Urothelium cell line (cell line): ENCODE measurements at regions not wholly inside any gene's neighbourhood (a gene's known extent, or its start where the extent isn't known, plus 50 kb on each side); places are given as distances from the start of the nearest gene placed in this dataset.

Experiments
- DNase-seq: peaks from one replicate; pipeline ENCODE4 v3.0.0; 2011; ENCODE audit warnings: low spot score, mixed read lengths
- FAIRE-seq: peaks from 2 replicates; lab custom pipeline; 2011; peaks lifted over from hg19 to GRCh38; lab: Jason Lieb, UNC

GRCh38 chr2:120401275-120402066, 55.5 kb downstream of the INHBB start:
- FAIRE-seq (peak; percentile 37), DNase-seq (no peak)

- FAIRE-seq (no peak), DNase-seq (no peak)
Measured at GRCh38 chr2:120402067-120402433, 56.1 kb downstream of the INHBB start.

- DNase-seq (no peak), FAIRE-seq (no peak)
Measured at GRCh38 chr2:120402508-120402907, 56.6 kb downstream of the INHBB start.

GRCh38 chr2:120403261-120403660, 57.3 kb downstream of the INHBB start:
- FAIRE-seq (no peak), DNase-seq (no peak)

- DNase-seq = peak; percentile 78
- no peak for FAIRE-seq
Measured at GRCh38 chr2:120403676-120404075, 57.7 kb downstream of the INHBB start.

- DNase-seq (no peak), FAIRE-seq (no peak)
Measured at GRCh38 chr2:120404274-120404673, 58.3 kb downstream of the INHBB start.

GRCh38 chr2:120404941-120405758, 59.2 kb downstream of the INHBB start:
- FAIRE-seq (no peak), DNase-seq (no peak)

- no peak for DNase-seq
- FAIRE-seq = no peak
Measured at GRCh38 chr2:120405759-120406099, 59.8 kb downstream of the INHBB start.

- FAIRE-seq = no peak
Measured at GRCh38 chr2:120406566-120406965, 60.6 kb downstream of the INHBB start.

GRCh38 chr2:120410487-120410886, 64.6 kb downstream of the INHBB start:
- DNase-seq (no peak), FAIRE-seq (no peak)

More at GRCh38 chr2:120406566-120406965, 60.6 kb downstream of the INHBB start:
- no peak for DNase-seq

GRCh38 chr2:120415060-120415459, 69.1 kb downstream of the INHBB start:
- FAIRE-seq (no peak), DNase-seq (no peak)

- no peak for DNase-seq
- FAIRE-seq = no peak
Measured at GRCh38 chr2:120415728-120416509, 70.0 kb downstream of the INHBB start.

- DNase-seq (no peak), FAIRE-seq (no peak)
Measured at GRCh38 chr2:120418174-120418787, 72.3 kb downstream of the INHBB start.

GRCh38 chr2:120419073-120419472, 73.1 kb downstream of the INHBB start:
- FAIRE-seq (no peak), DNase-seq (no peak)

GRCh38 chr2:120419955-120420354, 74.0 kb downstream of the INHBB start:
- no peak for FAIRE-seq

GRCh38 chr2:120421126-120421829, 75.3 kb downstream of the INHBB start:
- no peak for FAIRE-seq
- DNase-seq = no peak

More at GRCh38 chr2:120419955-120420354, 74.0 kb downstream of the INHBB start:
- DNase-seq = no peak

- no peak for FAIRE-seq
Measured at GRCh38 chr2:120421830-120422175, 75.9 kb downstream of the INHBB start.

GRCh38 chr2:120422465-120423160, 76.7 kb downstream of the INHBB start:
- FAIRE-seq = no peak
- no peak for DNase-seq

More at GRCh38 chr2:120421830-120422175, 75.9 kb downstream of the INHBB start:
- DNase-seq = no peak

GRCh38 chr2:120423167-120423943, 77.4 kb downstream of the INHBB start:
- no peak for FAIRE-seq
- DNase-seq = no peak
